Uterus (tissue), 2 donors: ENCODE measurements at regions not wholly inside any gene's neighbourhood (a gene's known extent, or its start where the extent isn't known, plus 50 kb on each side); places are given as distances from the start of the nearest gene placed in this dataset.

Experiments
- CTCF ChIP-seq, 4 experiments: fragments of 200-600 bp in 2 of 4; fragments of 450-650 bp in 2 of 4; sonication (generic) in 2 of 4; IDR thresholded peaks; one replicate each; pipeline ENCODE4 v1.5.1; 2016 to 2019; ENCODE audit warnings: antibody characterized with exemption in 4 of 4, mild to moderate bottlenecking in 2 of 4, moderate library complexity in 1 of 4
- POLR2A ChIP-seq, 2 donors: fragments of 450-650 bp; IDR thresholded peaks; one replicate each; pipeline ENCODE4 v1.6.1; 2016; ENCODE audit warnings: antibody characterized with exemption in 2 of 2, mild to moderate bottlenecking in 1 of 2, moderate library complexity in 1 of 2

GRCh38 chr2:122780251-122780650 lies 1024.8 kb downstream of the TSN start:
- TF ChIP-seq CTCF (IDR thresholded peaks at IDR 0.05) (no peak), POLR2A (IDR thresholded peaks at IDR 0.05) (no peak)
